SJSA1 (cell line): ENCODE measurements at regions not wholly inside any gene's neighbourhood (a gene's known extent, or its start where the extent isn't known, plus 50 kb on each side); places are given as distances from the start of the nearest gene placed in this dataset.

Source experiments
- DNase-seq, 2 experiments: peaks; one replicate each; pipeline ENCODE4 v3.0.0-alpha.2; 2015 to 2020; ENCODE audit warnings: low spot score in 2 of 2, low read depth in 1 of 2
- H3K27ac ChIP-seq: fragments of 250-450 bp; sonication (Bioruptor Pico); 2 replicates; pipeline ENCODE4 v1.5.1; 2020; ENCODE audit warnings: mild to moderate bottlenecking, moderate library complexity
- H3K27me3 ChIP-seq: fragments of 250-450 bp; sonication (Bioruptor Pico); replicated peaks from 2 replicates; pipeline ENCODE4 v1.5.1; 2020; ENCODE audit warnings: mild to moderate bottlenecking, moderate library complexity
- H3K36me3 ChIP-seq: fragments of 250-450 bp; sonication (Bioruptor Pico); 2 replicates; pipeline ENCODE4 v1.5.1; 2020; ENCODE audit warnings: mild to moderate bottlenecking
- H3K4me1 ChIP-seq: fragments of 250-450 bp; sonication (Bioruptor Pico); replicated peaks from 2 replicates; pipeline ENCODE4 v1.6.1; 2021; ENCODE audit warnings: mild to moderate bottlenecking
- H3K4me3 ChIP-seq: fragments of 250-450 bp; sonication (Bioruptor Pico); 2 replicates; pipeline ENCODE4 v1.5.1; 2020; ENCODE audit warnings: mild to moderate bottlenecking
- H3K9me3 ChIP-seq: fragments of 250-450 bp; sonication (Bioruptor Pico); replicated peaks from 2 replicates; pipeline ENCODE4 v1.5.1; 2020; ENCODE audit warnings: mild to moderate bottlenecking

DNA sequence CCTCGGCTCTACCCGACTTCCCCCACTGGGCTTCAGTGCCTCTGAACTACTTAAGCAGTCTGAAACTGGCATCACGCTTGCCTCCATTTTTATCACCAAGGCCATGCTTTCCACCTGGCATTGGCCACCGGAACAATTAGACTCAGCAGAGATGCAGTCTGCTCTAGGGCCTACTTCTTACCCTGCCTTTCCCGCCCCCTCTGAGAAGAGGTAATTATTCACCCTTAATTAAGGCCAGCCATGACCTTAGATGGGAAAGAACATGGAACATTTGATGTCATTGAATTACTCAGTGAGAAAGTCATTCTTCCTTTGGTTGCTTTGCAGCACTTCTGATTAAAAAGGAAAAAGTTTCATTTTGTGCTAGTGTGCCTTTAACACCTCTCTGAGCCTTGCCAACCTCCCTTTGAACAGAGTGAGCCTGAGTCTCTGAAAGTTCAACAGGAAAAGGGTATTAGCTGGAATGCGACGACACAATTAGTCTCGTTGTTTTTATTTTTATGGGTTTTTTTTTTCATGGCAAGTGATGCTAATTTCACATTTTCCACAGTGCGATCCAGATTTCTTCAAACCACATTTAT is 60.9 kb upstream of the TNRC6A start:
- Histone ChIP-seq H3K4me1 (peaks cover 41% of the 10 kb centered on the region), H3K36me3 (no peaks in the 10 kb centered on the region), H3K9me3 (no peaks in the 10 kb centered on the region), H3K4me3 (no peak overlapping the region), H3K27ac (peak overlapping the region; percentile 67), H3K27me3 (no peaks in the 10 kb centered on the region)
- DNase-seq = peak in 1 of 2 experiments; percentile 17

DNA sequence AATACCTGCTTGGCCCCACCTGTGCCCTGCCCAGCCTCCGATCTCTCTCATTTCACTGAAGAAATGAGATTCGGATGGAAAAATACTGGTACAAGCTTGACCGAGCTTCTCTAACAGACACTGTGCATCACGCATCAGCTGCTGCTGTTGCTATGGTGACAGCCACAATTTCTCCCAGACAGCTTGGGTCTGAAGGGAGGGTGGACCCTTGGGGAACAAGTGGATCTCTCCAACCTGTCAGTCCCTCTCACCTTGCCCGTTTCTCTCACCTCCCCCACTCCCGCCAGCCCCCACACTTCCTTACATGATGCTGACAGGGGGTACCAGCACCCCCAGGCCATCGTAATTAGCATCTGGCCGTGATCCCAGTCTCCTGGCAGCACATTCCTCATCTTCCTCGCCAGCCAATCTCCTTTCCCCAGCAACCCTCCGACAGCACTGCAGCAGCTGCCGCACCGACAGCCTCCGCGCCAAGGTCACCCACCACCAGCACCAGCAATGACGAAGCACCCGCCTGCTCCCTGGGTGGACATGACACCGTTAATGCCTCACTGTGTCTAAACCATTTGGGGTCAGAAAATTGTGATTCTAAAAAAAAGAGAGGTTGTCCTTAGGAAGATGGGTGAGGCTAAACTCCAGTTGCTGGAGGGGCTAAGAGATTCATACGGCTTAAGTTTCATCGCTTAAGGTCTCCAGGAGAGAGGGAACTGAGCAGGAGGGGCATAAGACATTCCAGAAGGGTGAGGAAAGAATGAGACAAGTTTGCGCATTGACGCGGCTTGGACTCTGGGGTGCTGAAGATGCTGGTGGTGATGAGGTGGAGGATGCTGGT is 58.6 kb upstream of the TNRC6A start:
- peak; percentile 50 to 63 for DNase-seq

DNA sequence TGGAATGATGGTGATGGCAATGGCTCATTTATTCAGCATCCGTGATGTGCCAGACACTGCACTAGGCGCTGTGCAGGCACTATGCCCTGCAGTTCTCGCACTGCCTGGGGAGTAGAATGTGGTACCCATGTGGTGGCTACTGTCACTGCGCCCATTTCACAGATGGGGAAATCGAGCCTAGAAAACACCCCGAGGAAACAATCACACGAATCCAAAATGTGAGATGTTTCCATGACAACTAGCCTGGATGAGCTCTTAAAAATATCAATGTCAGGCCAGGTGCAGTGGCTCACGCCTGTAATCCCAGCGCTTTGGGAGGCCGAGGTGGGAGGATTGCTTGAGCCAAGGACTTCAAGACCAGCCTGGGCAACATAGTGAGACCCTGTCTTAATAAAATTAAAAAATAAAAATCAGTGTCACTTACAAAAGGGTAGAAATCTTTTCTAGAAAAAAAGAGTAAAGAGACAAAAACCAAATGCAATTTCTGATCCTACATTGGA is 57.9 kb upstream of the TNRC6A start:
- no peak overlapping the region for H3K4me3 ChIP-seq
- H3K9me3 ChIP-seq = no peaks in the 10 kb centered on the region
- H3K36me3 ChIP-seq = no peaks in the 10 kb centered on the region
- H3K4me1 ChIP-seq = peaks cover 41% of the 10 kb centered on the region
- DNase-seq = no peak
- H3K27me3 ChIP-seq = no peaks in the 10 kb centered on the region
- no peak overlapping the region for H3K27ac ChIP-seq

More for the DNA sequence above, 58.6 kb upstream of the TNRC6A start:
- H3K36me3 ChIP-seq = no peaks in the 10 kb centered on the region
- no peaks in the 10 kb centered on the region for H3K27me3 ChIP-seq
- H3K9me3 ChIP-seq = no peaks in the 10 kb centered on the region
- H3K4me1 ChIP-seq = peaks cover 41% of the 10 kb centered on the region
- H3K27ac ChIP-seq = no peak overlapping the region
- H3K4me3 ChIP-seq = no peak overlapping the region

DNA sequence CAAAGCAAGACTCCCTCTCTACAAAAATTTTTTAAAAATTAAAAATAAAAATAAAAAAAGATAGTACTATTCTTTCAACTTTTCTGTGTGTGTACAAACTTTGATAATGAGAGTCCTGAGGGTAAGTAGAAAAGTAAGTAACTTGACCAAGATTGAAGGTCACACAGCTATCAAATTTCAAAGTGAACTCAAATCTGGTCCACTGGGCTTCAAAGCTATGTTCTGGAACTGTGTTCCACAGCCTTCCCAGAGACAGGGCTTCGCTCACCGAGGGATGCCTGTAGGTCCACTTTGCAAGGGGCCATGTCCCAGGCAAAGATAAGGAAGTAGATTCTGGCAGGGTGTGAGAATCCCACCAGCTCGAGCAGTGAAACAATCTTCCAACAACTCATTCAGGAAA is 56.3 kb upstream of the TNRC6A start:
- H3K9me3 ChIP-seq = no peaks in the 10 kb centered on the region
- H3K36me3 ChIP-seq = no peaks in the 10 kb centered on the region
- no peak overlapping the region for H3K27ac ChIP-seq
- no peaks in the 10 kb centered on the region for H3K27me3 ChIP-seq
- no peak overlapping the region for H3K4me3 ChIP-seq
- H3K4me1 ChIP-seq = peaks cover 41% of the 10 kb centered on the region
- no peak for DNase-seq

DNA sequence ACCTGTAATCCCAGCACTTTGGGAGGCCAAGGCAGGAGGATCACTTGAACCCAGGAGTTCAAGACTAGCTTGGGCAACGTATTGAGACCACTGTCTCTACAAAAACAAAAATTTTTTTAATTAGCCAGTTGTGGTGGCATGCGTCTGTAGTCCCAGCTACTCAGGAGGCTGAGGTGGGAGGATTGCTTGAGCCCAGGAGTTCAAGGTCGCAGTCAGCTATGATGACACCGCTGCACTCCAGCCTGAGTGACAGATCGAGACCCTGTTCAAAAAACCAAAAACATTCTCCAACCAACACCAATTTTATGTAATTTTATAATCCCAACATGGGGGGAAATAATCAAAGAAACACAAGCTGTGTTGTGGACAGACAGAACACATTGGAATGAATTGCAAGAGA is 54.6 kb upstream of the TNRC6A start:
- Histone ChIP-seq H3K4me3 (no peak overlapping the region), H3K27me3 (no peaks in the 10 kb centered on the region), H3K36me3 (no peaks in the 10 kb centered on the region), H3K4me1 (peaks cover 25% of the 10 kb centered on the region), H3K9me3 (no peaks in the 10 kb centered on the region), H3K27ac (no peak overlapping the region)
- DNase-seq = no peak

DNA sequence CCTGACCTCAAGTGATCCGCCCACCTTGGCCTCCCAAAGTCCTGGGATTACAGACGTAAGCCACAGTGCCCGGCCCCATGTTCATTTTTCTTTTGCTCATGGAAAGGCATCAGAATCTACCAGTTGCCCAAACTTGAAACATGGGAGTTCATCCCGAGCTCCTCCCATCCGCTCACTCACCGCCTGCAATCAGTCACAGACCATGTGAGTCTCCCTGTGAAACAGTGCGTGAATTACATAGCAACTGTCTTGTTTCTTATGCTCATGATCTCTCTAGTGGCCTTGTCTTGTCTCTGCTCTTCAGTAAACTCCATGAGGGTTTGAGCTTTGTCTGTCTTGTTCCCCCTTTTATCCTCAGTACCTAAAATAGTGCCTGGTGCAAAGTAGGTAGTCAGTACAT is 52.1 kb upstream of the TNRC6A start:
- Histone ChIP-seq H3K27me3 (no peaks in the 10 kb centered on the region), H3K27ac (no peak overlapping the region), H3K36me3 (no peaks in the 10 kb centered on the region), H3K4me1 (peaks cover 2% of the 10 kb centered on the region), H3K4me3 (no peak overlapping the region), H3K9me3 (no peaks in the 10 kb centered on the region)
- DNase-seq = no peak
